ENCODE measurements at regions not wholly inside any gene's neighbourhood (a gene's known extent, or its start where the extent isn't known, plus 50 kb on each side); places are given as distances from the start of the nearest gene placed in this dataset.

DNA sequence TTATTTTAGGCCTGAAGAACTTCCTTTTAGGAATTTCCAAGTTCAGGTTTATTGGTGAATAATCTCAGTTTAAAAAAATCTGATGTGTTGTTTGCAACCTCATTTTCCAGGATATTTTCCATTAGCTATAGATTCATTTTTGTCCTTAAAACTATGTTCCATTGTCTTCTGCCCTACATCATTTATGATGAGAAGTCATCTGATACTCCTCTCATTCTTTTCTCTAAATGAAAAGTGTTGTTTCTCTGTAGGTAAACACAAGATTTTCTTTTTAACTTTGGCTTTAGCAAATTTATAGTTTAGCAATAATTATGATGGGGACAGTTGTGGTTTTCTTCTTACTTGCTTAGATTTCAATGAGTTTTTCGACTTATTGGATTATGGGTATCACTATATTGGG lies 427.3 kb downstream of the DCDC2C start:
- Mint-ChIP-seq H3K4me3 (no peak overlapping the region), H3K27ac (no peak overlapping the region), H3K9me3 (peaks cover 13% of the 10 kb centered on the region), H3K27me3 (no peaks in the 10 kb centered on the region), H3K36me3 (no peaks in the 10 kb centered on the region), H3K4me1 (no peaks in the 10 kb centered on the region)
- ATAC-seq = no peak

DNA sequence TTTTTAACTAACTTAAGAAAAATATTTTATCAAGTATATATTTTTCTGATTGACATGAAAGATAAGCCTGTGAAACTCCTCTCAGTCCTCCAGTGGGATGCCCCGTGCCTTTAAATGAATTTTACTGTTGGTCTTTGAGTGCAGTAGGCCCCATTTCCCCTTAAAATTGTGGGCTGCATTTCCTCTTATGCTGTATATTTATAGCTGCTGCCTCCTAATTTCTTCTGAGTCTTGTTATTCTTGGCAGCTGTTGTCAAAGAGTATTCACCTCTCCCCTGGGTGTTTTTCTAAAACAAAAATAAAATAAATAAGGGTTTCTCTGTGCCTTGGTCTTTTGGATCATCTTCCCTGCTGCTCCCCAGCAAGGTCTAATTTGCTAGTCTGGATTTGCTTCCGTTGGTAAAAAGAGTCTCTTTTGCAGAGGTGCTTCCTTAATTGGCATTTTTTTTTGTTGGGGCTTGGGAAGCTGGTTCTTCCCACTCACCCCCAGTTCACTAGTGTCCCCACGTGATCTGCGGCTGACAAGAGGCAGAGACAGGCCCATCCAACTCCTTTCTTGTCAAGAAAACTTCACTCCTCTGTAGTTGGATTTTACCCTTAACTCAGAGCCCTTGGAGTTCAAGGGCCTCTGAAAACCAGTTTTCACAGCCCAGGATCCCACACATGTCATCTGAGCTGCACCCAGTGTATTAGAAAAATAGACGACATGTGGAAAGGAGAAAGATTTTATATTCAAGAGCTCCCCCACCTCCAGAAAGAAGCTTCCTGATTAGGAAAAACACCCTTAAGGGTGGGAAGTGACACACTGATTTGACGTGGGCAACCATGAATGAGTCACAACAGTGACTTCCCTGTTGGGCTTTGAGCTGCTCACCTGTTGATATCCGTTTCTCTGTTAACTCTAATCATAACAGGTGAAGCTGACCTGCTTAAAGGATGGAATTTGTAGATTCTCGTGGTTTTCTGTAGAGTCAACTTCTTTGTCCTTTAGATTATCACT lies 431.5 kb downstream of the DCDC2C start:
- Mint-ChIP-seq H3K27me3 (no peaks in the 10 kb centered on the region), H3K27ac (no peak overlapping the region), H3K9me3 (peaks cover 14% of the 10 kb centered on the region), H3K4me3 (no peak overlapping the region), H3K36me3 (no peaks in the 10 kb centered on the region), H3K4me1 (no peaks in the 10 kb centered on the region)
- no peak for ATAC-seq

DNA sequence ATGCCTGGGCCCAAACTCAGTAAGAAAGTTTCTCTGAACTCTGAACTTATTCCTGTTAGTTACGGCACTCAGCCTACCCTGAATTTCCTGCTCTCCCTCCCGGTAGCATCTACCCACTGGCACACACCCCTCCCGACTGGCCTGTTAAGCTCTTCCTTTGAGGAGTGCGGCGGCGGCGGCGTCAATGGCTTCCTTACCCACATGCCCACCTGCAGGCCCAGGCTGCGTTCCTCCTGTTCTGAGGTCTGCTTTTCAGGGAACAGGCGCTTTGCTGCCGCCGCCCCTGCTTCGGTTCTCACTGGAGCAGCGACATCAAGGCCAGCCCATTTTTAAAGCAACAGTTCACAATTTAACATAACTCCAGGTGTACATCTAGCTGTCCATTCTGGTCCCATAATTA lies 432.4 kb downstream of the DCDC2C start:
- no peak for ATAC-seq
- no peaks in the 10 kb centered on the region for H3K4me1 Mint-ChIP-seq
- H3K4me3 Mint-ChIP-seq = no peak overlapping the region
- H3K27ac Mint-ChIP-seq = no peak overlapping the region
- no peaks in the 10 kb centered on the region for H3K36me3 Mint-ChIP-seq
- H3K27me3 Mint-ChIP-seq = no peaks in the 10 kb centered on the region
- H3K9me3 Mint-ChIP-seq = peaks cover 14% of the 10 kb centered on the region

DNA sequence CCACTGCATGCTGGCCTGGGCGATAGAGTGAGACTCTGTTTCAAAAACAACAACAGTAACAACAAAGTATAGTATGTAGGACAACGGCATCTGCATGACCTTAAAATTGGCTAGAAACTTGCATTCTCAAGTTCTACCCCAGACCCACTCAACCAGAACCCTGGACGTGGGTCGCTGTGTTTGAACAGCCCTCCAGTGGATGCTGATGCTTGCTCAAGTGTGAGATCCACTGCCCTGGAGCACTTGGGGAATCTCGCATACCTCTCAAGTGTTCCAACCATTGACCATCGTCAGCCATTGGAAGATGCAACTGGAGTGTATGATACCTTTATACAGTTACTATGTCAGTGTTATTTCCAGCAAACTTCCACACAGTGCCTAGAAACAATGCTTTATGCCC lies 435.9 kb downstream of the DCDC2C start:
- H3K27ac Mint-ChIP-seq = no peak overlapping the region

DNA sequence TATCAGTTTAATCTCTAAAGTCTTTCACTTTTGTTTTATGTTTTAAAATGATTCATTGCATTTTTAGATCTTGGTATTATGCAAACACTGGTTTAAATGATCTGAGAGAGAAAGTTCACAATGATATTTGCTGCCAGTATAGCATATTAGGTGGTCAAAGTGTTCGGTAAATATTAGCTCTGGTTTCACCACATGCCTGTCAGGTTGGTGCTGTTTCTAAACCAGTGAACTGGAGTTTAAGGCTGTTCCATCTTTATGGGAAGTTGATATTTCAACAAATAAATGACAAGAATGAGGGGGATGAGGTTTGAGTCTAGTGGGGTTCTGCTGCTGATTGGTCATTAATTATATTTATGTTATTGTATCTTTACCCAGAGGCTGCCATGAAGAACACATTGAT lies 436.4 kb downstream of the DCDC2C start:
- Mint-ChIP-seq H3K36me3 (no peaks in the 10 kb centered on the region), H3K27me3 (no peaks in the 10 kb centered on the region), H3K4me1 (no peaks in the 10 kb centered on the region), H3K9me3 (peaks cover 9% of the 10 kb centered on the region), H3K4me3 (no peak overlapping the region), H3K27ac (no peak overlapping the region)
- ATAC-seq = no peak

More for the DNA sequence above, 435.9 kb downstream of the DCDC2C start:
- no peak for ATAC-seq
- Mint-ChIP-seq H3K4me3 (no peak overlapping the region), H3K36me3 (no peaks in the 10 kb centered on the region), H3K4me1 (no peaks in the 10 kb centered on the region), H3K27me3 (no peaks in the 10 kb centered on the region), H3K9me3 (peaks cover 5% of the 10 kb centered on the region)

DNA sequence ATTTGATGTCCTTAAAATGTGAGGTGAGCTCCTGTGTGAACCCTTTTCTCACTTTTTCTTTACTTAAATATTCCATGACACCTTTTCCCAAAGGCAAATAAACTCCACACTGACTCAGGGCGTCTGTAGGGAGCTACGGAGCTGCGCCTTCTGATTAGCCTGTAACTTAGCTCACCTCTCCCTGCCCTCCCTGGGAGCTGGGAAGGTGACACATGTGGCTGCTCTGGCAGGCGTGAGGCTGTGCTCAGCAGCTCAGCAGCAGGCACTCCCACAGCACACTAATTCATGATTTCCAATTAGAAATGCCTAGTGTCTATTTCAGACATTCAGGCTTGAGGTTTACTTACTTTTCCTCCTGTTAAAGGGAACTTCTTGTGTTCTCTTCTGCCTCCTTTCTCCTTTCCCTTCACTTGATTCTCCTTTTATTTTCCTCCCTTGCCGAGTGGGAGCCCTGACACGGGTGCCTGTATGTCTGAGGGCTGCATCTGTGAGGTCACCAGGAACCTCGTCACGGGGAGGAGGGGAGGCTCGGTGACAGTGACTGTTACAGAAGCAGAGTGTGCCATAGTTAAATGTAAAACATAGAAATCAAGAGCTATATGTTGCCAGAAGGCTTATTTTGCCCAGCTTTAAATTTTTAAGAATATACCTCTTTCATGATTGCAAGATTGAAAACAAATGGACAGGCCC lies 437.1 kb downstream of the DCDC2C start:
- no peaks in the 10 kb centered on the region for H3K4me1 Mint-ChIP-seq
- H3K4me3 Mint-ChIP-seq = no peak overlapping the region

DNA sequence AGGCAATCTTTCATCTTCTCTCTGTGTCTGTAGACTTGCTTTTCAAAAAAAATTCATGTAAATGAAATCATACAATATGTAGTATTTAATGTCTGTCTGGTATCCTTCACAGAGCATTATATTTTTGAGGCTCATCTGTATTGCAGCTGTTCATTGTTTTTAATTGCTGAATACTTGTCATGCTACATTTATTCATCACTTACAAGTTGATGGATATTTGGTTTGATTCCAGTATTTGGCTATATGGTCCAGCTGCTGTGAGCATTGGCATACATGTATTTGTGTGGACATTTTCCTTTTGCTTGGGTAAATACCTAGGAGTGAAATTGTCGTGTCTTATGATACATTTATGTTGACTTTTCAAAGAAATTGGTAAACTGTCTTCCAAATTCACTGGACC lies 441.4 kb downstream of the DCDC2C start:
- Mint-ChIP-seq H3K36me3 (no peaks in the 10 kb centered on the region), H3K4me3 (no peak overlapping the region), H3K27me3 (no peaks in the 10 kb centered on the region)

More for the DNA sequence above, 437.1 kb downstream of the DCDC2C start:
- peaks cover 9% of the 10 kb centered on the region for H3K9me3 Mint-ChIP-seq
- H3K27ac Mint-ChIP-seq = no peak overlapping the region
- ATAC-seq = no peak
- no peaks in the 10 kb centered on the region for H3K36me3 Mint-ChIP-seq
- H3K27me3 Mint-ChIP-seq = no peaks in the 10 kb centered on the region

DNA sequence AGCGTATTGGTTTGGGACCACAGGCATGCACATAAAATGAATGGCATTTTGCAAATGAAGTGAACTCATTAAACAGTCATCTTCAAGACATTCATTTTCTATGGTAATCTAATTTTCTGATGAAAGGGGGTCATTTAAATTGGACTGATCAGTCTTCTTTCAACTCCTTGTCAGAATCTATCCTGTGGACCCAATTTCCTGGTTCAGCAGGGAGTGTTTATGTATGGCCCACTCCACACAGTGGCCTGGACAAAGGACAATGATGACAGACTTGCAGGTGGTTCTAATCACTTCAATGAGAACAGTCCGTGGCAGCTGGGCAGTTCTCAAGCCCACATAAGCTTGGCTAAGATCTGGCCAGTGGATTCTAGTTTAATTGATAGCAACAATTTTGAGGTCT lies 448.1 kb downstream of the DCDC2C start:
- no peak overlapping the region for H3K4me3 Mint-ChIP-seq
- no peak for ATAC-seq
- no peaks in the 10 kb centered on the region for H3K36me3 Mint-ChIP-seq
- H3K27me3 Mint-ChIP-seq = no peaks in the 10 kb centered on the region
- H3K4me1 Mint-ChIP-seq = no peaks in the 10 kb centered on the region
- peaks cover 2% of the 10 kb centered on the region for H3K9me3 Mint-ChIP-seq
- no peak overlapping the region for H3K27ac Mint-ChIP-seq

More for the DNA sequence above, 441.4 kb downstream of the DCDC2C start:
- no peaks in the 10 kb centered on the region for H3K4me1 Mint-ChIP-seq
- H3K9me3 Mint-ChIP-seq = peaks cover 4% of the 10 kb centered on the region
- ATAC-seq = no peak
- no peak overlapping the region for H3K27ac Mint-ChIP-seq

DNA sequence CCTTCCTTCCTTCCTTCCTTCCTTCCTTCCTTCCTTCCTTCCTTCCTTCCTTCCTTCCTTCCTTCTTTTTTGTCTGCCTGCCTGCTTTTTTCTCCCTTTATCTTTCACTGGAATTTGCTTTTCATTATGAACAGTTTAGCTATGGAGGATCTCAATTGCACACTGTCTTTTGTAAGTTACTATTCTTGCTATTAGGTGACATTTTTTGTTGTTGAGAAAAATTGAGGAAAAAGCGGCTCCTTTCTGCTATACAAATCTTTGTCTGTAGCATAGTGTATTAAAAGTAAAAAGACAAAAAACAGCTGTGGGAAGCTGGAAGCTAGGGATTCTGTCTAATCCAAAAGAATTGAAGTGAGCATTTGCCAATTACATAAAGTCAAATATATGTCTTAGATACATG lies 448.7 kb downstream of the DCDC2C start:
- no peaks in the 10 kb centered on the region for H3K36me3 Mint-ChIP-seq
- H3K4me3 Mint-ChIP-seq = no peak overlapping the region
- no peaks in the 10 kb centered on the region for H3K4me1 Mint-ChIP-seq
- H3K27me3 Mint-ChIP-seq = no peaks in the 10 kb centered on the region
- no peak overlapping the region for H3K27ac Mint-ChIP-seq
- H3K9me3 Mint-ChIP-seq = peaks cover 2% of the 10 kb centered on the region
- no peak for ATAC-seq

DNA sequence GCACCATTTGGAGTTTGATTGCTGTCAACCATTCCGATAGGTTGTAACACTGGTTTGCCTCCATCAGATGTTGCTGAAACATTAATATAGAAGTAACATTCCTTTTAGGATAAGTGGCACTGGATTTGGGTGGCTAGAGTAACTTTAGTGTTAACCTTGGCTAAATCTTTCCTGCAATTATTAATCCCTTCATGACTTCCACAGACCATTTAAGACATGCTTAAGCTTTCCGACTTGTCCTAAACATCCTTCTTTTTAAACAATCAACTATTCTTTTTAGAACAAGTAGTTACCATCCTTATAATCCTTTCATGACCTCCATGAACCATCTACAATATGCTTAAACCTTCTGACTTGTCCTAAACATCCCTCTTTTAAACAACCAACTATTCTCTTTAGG lies 465.5 kb downstream of the DCDC2C start:
- Mint-ChIP-seq H3K4me1 (no peaks in the 10 kb centered on the region), H3K4me3 (no peak overlapping the region), H3K9me3 (peaks cover 12% of the 10 kb centered on the region), H3K27me3 (no peaks in the 10 kb centered on the region), H3K36me3 (no peaks in the 10 kb centered on the region), H3K27ac (no peak overlapping the region)
- ATAC-seq = no peak

DNA sequence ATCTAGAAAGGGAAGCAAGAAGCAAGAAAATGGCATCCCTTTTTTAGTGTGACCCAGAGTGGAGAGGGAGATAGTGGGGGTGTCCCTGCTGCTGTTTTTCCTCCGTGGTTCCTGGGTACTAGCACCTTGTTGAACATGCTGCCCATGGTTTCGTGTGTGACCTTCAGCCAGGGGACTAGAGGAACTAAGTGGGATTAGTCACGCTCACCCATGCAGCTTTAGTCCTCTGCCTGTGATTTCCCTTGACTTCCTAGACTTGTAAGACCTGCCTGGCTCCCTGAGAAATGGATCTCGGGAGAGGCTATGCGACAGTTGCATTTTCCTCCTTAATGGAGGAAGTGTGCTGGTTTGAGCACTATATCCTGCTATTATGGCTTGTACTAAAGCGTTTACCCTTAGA lies 471.4 kb downstream of the DCDC2C start:
- Mint-ChIP-seq H3K36me3 (no peaks in the 10 kb centered on the region), H3K4me3 (no peak overlapping the region), H3K9me3 (peaks cover 17% of the 10 kb centered on the region), H3K4me1 (no peaks in the 10 kb centered on the region), H3K27me3 (no peaks in the 10 kb centered on the region), H3K27ac (no peak overlapping the region)
- no peak for ATAC-seq

DNA sequence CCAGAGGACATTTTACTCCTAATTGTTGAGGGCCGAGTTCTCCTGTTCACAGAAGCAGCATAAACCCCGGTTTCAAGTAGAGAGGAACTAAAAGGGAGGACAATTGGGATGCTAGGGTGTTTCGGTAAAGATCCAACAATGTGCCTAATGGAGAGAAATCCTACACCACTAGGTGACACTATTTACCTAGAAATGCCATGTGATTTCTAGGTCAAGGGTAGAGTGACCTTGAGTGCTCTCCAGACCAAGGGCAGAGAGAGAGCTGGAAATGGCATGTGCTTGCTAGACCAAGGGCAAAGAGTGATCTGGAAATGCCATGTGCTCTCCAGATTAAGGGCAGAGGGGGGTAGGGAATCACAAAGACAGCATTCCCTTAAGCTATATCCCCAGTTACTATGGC lies 472.0 kb downstream of the DCDC2C start:
- H3K4me3 Mint-ChIP-seq = no peak overlapping the region
- H3K4me1 Mint-ChIP-seq = no peaks in the 10 kb centered on the region
- no peak for ATAC-seq
- H3K27me3 Mint-ChIP-seq = no peaks in the 10 kb centered on the region
- peaks cover 20% of the 10 kb centered on the region for H3K9me3 Mint-ChIP-seq
- H3K27ac Mint-ChIP-seq = no peak overlapping the region
- H3K36me3 Mint-ChIP-seq = no peaks in the 10 kb centered on the region

DNA sequence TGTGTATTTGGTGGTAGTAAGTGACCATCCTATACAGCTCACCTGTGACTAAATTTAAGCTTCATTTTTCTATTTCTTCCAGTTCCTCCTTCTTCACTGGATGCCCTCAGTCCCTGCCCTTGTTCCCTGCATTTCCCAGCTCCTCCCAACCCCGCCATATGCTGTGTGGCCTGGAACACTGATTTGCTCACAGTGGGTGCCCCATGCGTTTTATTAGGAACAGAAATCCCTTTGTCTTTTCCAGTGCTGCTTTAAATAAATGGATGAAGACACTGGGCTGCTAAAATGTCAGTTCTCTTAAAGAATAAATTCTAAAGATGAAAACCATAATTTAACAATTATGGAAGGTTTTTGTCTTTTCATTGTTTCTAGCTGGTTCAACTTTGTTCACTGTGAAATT lies 477.3 kb downstream of the DCDC2C start:
- H3K36me3 Mint-ChIP-seq = no peaks in the 10 kb centered on the region

DNA sequence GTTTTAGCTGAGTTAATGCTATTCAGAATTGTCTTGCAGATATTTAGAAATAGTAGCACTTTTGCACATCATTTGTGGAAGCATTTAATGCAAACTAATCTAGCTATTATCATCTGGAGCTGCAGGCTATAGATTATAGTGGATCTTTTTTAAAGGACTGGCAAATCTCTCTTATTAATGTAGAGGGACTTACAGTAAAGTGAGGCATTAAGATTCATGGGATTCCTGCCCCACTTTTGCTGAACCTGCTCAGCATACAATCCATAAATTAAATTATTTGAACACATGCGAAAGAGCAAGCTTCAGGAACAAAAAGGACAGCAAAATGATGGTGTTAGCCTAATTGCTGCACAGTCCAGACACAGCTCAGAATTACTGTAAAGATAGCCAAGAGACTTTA lies 477.7 kb downstream of the DCDC2C start:
- no peak overlapping the region for H3K4me3 Mint-ChIP-seq
- ATAC-seq = no peak
- H3K9me3 Mint-ChIP-seq = peaks cover 18% of the 10 kb centered on the region
- H3K36me3 Mint-ChIP-seq = no peaks in the 10 kb centered on the region
- no peak overlapping the region for H3K27ac Mint-ChIP-seq
- no peaks in the 10 kb centered on the region for H3K27me3 Mint-ChIP-seq
- H3K4me1 Mint-ChIP-seq = no peaks in the 10 kb centered on the region

More for the DNA sequence above, 477.3 kb downstream of the DCDC2C start:
- H3K9me3 Mint-ChIP-seq = peaks cover 21% of the 10 kb centered on the region
- no peak for ATAC-seq
- no peaks in the 10 kb centered on the region for H3K4me1 Mint-ChIP-seq
- no peak overlapping the region for H3K27ac Mint-ChIP-seq
- H3K4me3 Mint-ChIP-seq = no peak overlapping the region
- H3K27me3 Mint-ChIP-seq = no peaks in the 10 kb centered on the region

DNA sequence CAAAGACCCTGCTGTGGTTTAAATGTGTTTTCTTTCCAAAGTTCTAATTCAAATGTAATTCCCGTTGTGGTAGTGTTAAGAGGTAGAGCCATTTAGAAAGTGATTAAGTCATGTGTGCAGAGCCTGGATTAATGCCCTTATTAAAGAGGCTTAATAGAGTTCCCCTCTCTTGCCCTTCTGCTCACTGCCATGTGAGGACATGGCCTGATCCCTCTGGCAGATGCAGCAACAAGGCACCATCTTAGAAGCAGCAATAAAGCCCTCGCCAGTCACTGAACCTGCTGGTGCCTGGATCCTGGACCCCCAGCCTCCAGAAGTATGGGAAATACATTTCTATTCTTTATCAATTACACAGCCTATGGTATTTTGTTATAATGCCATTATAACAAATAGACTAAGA lies 485.2 kb downstream of the DCDC2C start:
- Mint-ChIP-seq H3K27me3 (no peaks in the 10 kb centered on the region), H3K4me1 (no peaks in the 10 kb centered on the region), H3K27ac (no peak overlapping the region), H3K9me3 (peaks cover 8% of the 10 kb centered on the region), H3K4me3 (no peak overlapping the region), H3K36me3 (no peaks in the 10 kb centered on the region)
- ATAC-seq = no peak

DNA sequence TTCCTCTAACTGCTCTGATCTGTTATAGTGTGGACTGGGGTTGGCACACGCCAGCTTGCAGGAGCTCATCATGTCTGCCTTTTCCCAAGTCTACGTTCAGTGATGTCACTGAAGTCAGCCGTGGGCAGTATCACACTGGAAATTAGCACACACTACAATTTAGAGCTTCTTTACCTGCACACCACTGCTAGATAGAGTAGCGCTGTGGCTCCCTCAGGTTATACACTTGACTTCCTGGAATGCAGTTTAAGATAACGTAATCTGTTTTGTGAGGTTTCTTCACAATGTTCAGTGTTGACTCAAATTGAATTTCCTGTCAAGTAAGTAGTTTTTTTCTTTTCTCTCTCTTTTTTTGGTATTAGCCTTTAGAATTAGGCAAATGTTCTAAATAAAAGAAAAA lies 487.2 kb downstream of the DCDC2C start:
- no peak overlapping the region for H3K27ac Mint-ChIP-seq
- no peak for ATAC-seq
- H3K4me1 Mint-ChIP-seq = no peaks in the 10 kb centered on the region
- H3K27me3 Mint-ChIP-seq = no peaks in the 10 kb centered on the region
- H3K9me3 Mint-ChIP-seq = peaks cover 14% of the 10 kb centered on the region
- no peaks in the 10 kb centered on the region for H3K36me3 Mint-ChIP-seq
- no peak overlapping the region for H3K4me3 Mint-ChIP-seq
